AG08396 (cell line): ENCODE measurements at regions not wholly inside any gene's neighbourhood (a gene's known extent, or its start where the extent isn't known, plus 50 kb on each side); places are given as distances from the start of the nearest gene placed in this dataset.

ENCODE experiments used
- DNase-seq: peaks from one replicate; pipeline ENCODE4 v3.0.0; 2012; ENCODE audit warnings: low spot score, mixed read lengths

- no peak for DNase-seq
Measured at GRCh38 chr6:105849746-105850145, 236.4 kb upstream of the PRDM1 start.

GRCh38 chr6:105847433-105847832, 238.7 kb upstream of the PRDM1 start:
- DNase-seq: no peak

- DNase-seq: peak; percentile 30
Measured at GRCh38 chr6:105844275-105844883, 241.8 kb upstream of the PRDM1 start.

DNA sequence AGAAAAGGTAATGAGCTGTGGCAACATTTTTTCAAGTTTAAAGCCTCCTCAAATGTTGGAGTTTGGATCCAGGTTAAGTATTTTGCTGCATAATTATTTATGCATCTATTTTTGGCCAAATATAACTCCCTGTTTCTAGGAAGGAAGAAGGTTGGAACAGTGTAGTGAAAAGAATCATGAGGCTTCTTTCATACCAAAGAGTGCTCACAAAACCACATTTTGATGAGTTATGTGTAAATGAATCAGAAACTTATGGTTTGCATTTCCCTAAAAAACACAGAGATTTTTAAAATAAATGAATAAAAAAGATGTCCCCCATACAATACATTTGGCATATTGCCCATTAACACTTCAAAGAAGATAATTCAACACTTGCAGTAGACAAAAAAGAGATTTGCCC, 246.9 kb upstream of the PRDM1 start:
- no peak for DNase-seq

- DNase-seq: no peak
Measured at GRCh38 chr6:105838171-105838570, 248.0 kb upstream of the PRDM1 start.

DNA sequence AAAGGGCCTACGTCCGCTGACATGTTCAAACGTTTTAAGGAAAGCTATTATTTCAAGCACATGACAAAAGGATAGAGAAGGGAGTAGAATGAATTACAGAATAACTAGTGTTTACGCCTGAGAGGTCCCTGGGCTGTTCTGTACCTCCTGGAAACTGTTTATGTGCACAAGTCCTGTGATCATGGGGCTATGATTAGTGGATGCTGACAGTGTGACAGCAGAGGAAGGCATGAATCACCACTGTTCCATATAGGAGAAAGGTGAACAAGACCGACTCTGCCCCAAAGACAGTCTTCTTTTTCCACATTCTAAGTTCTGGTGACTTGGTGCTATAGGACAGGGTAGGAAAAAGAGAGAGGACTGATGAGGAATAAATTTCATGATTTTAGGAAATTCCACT, 249.2 kb upstream of the PRDM1 start:
- DNase-seq: no peak

DNA sequence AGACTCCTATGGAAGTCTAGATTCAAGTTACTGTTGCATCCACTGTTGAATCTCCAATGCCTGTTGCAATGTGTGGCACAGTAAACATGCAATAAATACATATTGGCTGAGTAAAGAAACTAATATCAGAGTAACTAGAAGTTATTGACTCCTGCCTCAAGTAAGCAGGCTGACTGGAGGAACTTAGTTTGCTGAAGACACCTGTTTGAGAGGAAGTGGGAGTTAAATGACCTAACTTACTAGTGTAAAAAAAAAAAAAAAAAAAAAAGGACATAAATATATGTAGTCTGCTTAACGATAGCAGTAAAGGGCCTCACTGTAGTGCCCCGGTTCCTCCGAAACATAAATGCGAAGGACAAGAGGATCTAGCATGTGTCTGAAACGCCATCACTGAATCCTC, 249.8 kb upstream of the PRDM1 start:
- no peak for DNase-seq

- DNase-seq: no peak
Measured at GRCh38 chr6:105835373-105835772, 250.8 kb upstream of the PRDM1 start.

- no peak for DNase-seq
Measured at GRCh38 chr6:105833959-105834947, 251.9 kb upstream of the PRDM1 start.

- DNase-seq: no peak
Measured at GRCh38 chr6:105832313-105832761, 253.8 kb upstream of the PRDM1 start.

DNA sequence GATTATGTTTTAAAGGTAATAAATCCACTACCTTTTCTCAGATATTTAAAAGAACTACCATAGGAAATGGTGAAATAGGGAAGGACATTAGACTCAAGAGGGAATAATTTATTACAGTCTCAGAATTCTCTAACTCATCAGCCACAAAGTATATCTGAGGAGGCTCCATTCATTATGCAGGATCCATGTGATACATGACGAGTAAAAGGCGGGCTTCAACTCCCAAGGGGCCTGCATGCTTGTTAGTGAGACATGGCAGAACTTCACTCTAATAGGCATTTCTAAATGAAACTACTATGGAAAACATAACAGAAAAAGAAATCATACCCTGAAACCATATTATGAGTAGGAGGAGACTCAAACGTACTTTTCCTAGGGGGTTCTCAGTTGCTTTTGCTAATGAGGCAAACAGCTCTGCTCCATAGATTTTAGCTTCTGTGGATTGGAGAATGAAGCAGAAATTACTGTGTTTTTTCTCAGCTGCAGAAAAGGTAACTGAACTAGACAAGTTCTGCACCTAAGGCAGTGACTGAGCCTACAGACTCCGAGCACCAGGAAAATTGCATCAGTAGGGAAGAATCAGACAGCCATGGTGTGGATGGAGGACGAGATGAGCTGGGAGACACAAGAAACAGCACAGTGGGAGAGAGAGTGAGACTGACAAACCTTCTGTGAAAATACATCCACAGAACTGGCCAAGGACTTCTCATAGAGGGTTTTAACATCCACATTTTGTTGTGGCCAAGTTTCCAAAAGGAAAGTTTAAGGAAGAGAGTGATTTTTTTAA, 254.6 kb upstream of the PRDM1 start:
- DNase-seq: no peak

DNA sequence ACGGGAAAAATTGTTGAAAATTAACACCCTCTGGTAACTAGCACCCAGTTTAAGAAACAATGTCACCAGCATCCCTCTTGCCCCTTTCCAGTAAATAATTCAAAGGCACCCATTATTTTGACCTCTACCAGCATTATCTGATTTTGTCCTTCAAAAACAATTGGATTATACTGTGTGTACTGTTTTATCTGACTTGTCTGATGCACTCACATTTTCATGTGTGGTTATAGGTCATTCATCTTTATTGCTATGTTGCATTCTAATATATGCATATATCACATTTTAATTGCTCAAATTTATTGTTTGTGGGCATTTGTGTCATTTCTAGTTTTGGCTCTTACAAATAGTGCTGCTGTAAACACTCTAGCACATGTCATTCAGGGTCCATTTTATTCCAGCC, 260.9 kb upstream of the PRDM1 start:
- no peak for DNase-seq

DNA sequence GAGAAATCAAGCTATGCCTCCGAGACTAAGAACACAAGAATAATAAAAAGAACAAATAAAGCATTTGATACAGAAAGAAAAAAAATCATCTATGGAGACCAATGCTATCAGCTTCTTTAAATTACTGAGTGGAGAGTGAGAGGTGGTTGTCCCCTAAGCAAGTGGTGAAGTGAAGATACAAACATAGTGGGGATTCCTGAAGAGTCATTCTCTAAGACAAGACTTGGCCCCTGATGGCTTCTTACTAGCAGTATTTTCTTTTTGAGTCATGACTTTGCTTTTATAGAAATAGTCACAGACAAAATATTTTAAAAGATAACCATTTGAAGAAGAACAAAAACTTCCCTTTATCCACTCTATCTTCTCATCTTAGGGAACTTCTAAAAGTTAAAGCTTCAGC, 261.4 kb upstream of the PRDM1 start:
- DNase-seq: peak; percentile 33

DNA sequence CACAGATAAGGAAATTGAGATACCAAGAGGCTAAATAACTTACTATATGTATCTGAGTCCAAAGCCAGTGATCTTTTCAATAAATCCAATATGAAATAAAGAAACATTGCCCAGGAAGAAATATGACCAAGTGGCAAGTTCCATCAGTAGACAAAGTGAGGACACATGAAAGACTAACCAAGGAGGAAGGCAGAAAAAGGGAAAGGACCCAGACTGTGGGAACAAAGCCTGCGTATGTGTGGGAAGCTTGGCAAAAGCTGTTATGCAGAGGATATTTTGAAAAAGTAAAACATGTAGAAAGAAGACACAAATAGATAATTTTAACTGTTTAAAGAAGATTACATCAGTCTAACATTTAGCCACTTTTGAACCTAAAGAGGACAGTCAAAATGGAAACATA, 264.4 kb upstream of the PRDM1 start:
- no peak for DNase-seq

DNA sequence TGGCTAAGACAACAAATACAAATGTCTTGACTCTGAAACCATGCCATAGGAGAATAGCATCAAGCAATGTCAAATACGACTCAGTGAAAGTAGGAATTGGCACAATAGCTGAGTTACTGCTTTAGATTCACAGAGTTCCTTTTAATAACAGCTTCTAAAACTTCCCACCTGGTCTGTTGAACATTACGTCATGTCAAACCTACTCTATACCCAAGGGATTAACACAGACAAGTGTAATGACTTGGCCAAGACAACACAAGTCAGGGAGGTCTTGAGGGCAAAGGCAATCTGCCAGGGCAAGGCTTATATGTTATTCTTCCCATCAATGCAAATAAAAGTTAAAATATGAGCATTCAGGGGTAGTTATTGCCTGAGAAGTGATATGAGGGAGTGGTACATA, 265.1 kb upstream of the PRDM1 start:
- no peak for DNase-seq

DNA sequence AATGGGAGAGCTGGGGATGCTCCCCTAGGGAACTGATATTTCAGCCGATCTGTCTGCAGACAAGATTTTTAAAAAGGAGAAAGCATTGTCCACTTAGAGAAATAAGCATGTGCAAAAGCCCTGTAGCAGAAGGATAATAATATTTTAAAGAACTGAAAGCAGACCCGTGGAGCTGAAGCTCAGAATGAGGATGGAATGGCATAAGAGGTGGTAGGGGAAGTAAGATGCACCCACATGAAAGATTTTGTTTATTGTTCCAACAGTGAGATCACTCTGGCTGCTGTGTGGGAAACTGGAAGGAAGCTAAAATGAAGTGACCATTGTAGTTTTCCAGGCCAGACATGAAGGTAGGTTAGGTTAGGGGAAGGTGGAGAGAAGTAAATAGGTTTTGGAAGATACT, 266.4 kb upstream of the PRDM1 start:
- no peak for DNase-seq

DNA sequence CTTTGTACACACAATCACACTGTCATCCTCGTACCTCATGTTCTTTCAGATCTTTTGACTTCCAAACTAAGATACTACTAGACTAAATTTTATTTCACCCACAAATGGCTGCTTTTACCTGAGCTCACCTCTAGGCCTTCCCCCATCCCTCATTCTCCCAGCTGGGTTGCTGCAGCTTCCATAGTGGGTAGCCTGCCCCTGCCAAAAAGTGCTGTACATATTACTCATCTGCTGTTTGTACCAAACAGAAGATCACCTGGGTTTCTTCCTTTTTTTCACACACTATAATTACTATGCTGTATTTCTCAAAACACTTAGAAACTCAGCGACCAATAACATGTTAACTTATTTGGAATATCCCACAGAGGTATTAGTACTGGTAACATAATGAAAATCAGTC, 267.6 kb upstream of the PRDM1 start:
- DNase-seq: no peak

DNA sequence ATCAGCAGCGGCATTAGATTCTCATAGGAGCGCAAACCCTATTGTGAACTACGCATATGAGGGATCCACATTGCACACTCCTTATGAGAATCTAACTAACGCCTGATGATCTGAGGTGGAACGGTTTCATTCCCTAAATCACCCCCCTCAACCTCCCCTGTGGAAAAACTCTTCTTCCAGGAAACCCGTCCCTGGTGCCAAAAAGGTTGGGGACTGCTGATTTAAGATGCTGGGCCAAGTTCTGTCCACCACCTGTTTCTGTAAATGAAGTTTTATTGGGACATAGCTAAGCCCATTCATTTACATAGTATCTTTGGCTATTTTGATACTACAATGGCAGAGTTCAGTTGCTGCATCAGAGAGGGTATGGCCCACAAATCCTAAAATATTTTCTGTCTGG, 268.2 kb upstream of the PRDM1 start:
- no peak for DNase-seq

- no peak for DNase-seq
Measured at GRCh38 chr6:105817370-105817769, 268.8 kb upstream of the PRDM1 start.

- no peak for DNase-seq
Measured at GRCh38 chr6:105816847-105817246, 269.3 kb upstream of the PRDM1 start.

GRCh38 chr6:105815661-105816555, 270.2 kb upstream of the PRDM1 start:
- DNase-seq: no peak
